ENCODE measurements at regions not wholly inside any gene's neighbourhood (a gene's known extent, or its start where the extent isn't known, plus 50 kb on each side); places are given as distances from the start of the nearest gene placed in this dataset.

- DNase-seq = no peak
Measured at GRCh38 chr7:41277561-41277960, 425.3 kb downstream of the INHBA start.

DNA sequence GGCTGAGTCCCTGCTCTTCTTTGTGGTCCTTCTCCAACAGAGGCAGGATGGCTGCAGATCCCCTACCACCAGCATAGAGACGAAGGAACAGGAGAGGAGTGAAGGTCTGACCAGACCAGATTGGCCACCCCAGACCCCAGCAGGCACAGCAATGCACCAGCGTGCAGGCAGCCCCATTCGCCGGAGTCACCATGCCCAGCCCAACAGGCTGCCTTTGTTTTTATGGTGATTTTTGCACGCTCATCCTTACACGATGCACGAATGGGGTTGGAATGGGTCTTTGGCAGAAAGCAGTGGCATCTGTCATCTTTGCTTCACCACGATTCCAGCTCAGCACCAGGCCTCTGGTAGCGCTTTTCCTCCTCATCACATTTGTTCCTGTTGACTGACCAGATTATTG, 427.6 kb downstream of the INHBA start:
- DNase-seq = no peak

DNA sequence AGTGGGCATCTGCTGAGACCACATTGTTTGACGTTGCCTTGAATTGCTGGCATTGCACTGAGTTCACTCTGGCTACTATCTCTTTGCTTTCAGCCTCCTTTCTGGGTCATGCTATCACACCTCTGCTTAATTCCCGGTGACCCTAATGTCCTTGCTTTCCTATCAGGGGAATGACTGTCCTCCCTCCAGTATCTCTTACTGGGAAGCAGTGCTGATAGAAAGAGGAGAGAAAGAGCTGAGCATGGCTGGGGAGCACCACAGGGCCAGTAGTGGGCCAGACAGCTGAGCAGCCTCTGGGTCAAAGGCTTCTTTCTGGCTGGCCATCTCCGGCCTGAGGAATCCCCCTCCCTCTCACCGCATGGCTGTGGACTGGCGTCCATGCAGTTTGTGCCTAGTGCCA, 428.7 kb downstream of the INHBA start:
- no peak for DNase-seq

GRCh38 chr7:41272664-41273063, 430.2 kb downstream of the INHBA start:
- no peak for DNase-seq

DNA sequence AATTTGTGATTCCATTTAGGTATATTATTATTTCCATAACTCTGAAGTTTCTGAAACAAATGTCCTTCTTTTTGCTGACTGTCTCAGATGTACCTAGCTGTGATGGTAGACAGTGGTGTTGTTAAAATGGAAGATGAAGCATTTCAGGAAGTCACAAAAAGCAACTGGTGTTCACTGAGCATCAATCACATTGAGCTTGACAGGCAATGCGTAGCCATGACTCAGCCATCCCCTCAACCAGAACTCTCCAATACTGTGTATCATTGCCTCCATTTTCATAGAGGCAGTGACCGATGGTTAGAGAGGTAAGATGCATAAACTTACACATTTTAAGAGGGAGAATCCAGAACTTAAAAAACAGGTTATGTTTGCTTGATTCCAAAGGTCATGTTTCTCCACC, 434.0 kb downstream of the INHBA start:
- no peak for DNase-seq

DNA sequence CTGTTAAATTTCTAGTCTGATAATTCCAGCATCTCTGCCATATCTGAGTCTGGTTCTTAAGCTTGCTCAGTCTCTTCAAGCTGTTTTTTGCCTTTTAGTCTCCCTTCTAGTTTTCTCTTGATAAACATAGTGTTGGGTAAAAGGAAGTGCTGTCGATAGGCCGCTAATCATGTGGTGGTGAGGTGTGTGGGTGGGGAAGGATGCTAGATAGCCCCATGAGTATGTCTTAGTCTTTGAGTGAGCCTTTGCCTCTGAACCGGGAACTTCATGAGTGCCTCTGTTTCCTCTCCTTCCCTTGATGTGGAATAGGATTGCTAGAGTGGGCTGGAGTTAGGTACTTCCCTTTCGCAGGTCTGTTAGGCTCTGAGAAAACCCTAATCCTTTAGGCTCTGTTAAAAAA, 441.8 kb downstream of the INHBA start:
- DNase-seq = no peak

GRCh38 chr7:41257660-41258059, 445.2 kb downstream of the INHBA start:
- no peak for DNase-seq

- DNase-seq = no peak
Measured at GRCh38 chr7:41256186-41256945, 446.5 kb downstream of the INHBA start.

GRCh38 chr7:41255716-41256115, 447.2 kb downstream of the INHBA start:
- DNase-seq = no peak

- DNase-seq = no peak
Measured at GRCh38 chr7:41255113-41255512, 447.8 kb downstream of the INHBA start.

- no peak for DNase-seq
Measured at GRCh38 chr7:41252957-41253356, 449.9 kb downstream of the INHBA start.

DNA sequence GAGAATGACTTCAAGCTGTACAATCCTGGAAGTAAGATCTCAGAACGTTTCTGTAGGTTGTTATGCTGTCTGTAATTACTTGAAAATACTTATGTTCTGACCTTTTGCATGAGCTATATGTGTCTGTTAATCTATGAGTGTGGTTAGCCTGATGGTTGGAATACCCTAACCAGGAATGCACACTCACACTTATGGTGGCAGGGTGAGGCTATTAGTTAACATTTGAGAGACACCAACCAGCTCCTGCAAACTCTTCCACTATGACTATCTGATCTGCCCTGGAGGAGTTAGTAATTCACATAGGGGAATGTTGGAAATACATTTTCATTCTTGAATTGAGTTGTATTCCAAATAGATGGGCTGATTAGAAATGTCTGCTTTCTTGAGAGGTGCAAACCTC, 450.3 kb downstream of the INHBA start:
- DNase-seq = no peak

- peak; percentile 92 for DNase-seq
Measured at GRCh38 chr7:41247143-41247865, 455.6 kb downstream of the INHBA start.

DNA sequence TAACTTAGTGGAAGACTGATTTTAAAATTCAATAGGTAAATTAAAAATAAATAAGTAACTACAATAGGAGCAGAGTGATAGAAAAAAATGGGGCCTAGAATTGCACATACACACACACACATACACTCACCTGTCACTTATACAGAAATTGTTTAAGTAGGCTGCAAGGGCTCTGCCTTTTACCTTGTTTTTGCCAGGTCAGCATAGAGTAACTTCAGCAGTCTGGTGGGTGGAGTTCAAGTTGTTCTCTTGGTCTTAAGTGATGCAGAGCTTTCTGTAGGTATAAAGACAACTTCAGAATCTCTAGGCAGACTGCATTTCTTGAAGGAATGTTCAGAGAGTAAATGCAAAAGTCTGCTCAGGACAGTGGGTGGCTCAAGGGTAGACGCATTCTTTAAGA, 457.0 kb downstream of the INHBA start:
- DNase-seq = no peak

DNA sequence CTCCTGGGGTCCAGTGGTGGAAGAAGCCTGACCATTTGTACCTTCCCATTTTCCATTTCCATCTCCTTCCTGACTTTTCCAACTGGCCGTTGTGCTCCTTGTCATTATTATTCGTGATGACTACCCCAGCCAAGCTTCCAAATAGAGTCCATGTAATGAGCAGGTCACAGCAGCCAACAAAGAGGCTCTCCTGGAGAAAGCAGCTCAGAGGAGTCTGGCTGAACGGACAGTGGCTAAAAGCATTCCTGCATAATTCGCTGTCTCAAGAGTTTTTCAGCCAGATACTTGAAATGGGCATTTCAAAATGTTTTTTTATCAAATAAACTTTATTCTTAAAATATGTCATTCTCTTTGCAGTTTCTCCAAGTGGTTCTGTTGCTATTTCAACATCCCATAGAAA, 458.6 kb downstream of the INHBA start:
- no peak for DNase-seq

DNA sequence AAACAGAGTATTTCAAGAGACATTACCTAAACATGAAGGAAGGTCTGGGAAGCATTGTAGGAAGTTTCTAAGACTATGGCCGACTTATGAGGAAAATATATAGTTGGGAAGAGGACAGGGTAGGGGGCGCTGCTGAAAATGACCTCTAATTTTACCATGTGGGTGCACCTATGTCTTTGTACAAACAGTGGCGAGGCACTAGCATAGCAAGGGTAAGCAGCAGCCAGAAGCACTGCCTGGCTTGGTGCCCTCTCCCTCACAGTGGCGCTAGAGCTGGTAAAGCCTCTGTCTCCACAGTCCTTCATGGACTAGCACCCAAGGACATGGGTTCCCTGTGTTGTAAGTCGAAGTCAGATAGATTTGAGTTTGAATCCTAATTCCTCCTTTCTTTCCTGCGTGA, 461.2 kb downstream of the INHBA start:
- no peak for DNase-seq

DNA sequence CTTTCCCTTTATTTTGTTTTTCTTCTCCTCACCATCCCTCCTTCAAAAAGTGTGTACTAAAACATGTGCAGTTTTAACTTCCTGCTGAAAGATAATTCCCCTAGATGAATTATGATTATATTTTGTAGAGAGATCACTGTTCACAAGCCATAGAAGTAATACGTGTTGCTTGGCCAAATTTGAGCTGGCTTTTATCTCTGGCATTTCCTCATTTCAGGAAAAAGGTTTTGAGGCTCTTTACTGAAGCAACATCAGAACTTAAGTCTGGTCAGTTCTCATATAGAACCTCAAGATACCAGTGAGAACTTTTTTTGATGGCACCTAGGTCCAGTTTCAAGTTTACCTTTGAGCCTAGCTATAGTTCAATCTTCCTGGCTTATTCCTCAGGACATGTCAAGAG, 463.3 kb downstream of the INHBA start:
- no peak for DNase-seq

- no peak for DNase-seq
Measured at GRCh38 chr7:41238851-41239331, 464.0 kb downstream of the INHBA start.

GRCh38 chr7:41237956-41238355, 464.9 kb downstream of the INHBA start:
- DNase-seq = no peak

DNA sequence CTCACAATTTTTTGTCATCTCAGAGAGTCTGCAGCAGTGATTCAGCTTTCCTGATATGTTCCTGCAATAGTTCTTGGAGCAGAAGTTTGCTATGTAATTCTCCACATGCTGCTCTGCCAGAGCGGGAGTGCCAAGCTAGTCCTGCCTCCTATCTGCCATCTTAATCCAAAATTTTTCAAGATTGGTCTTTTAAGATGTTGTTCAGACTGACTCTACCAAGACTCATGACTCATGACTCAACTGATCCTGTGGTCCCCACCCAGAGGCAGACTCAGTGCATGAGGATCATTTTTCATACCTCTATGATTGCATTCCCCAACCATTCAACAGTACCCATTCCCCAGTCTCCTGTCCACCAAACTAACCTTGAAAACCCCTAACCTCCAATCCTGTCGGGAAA, 470.8 kb downstream of the INHBA start:
- no peak for DNase-seq

- DNase-seq = no peak
Measured at GRCh38 chr7:41224063-41224763, 478.7 kb downstream of the INHBA start.

- no peak for DNase-seq
Measured at GRCh38 chr7:41222746-41223145, 480.1 kb downstream of the INHBA start.

- no peak for DNase-seq
Measured at GRCh38 chr7:41220266-41220665, 482.6 kb downstream of the INHBA start.

DNA sequence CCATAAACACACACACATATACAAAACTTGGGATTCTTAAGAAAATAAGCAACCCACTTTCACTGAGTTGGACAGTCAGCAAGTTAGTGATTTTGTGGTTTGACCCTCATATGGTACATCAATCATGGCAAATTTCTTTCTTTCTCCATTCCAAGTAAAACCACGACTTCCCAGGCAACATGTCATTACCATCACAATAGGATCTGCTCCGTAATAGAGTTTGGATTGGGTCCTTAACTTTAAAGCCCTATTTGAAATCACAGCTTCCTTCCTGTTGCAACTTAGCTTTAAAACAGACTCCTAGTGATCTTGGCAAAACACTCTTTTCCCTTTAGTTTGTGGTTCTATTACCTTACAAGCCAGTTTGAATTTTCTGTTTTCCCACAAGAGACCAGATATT, 483.6 kb downstream of the INHBA start:
- DNase-seq = no peak
